KOPT-K1 (cell line): ENCODE measurements at regions not wholly inside any gene's neighbourhood (a gene's known extent, or its start where the extent isn't known, plus 50 kb on each side); places are given as distances from the start of the nearest gene placed in this dataset.
"Not testable (repeated sequence)": the region's sequence is repeated elsewhere in the genome, so short reads cannot be mapped to it uniquely, and the experiment has no call there.

Source experiments
- H3K27ac ChIP-seq: fragments of 200-600 bp; sonication (generic); 2 replicates; pipeline ENCODE4 v1.5.1; 2016; ENCODE audit warnings: antibody characterized with exemption, mild to moderate bottlenecking, low read depth, low read length; ENCODE audit not compliant: poor library complexity, severe bottlenecking
- H3K36me3 ChIP-seq: fragments of 200-600 bp; sonication (generic); 2 replicates; pipeline ENCODE4 v1.5.1; 2017; ENCODE audit warnings: antibody characterized with exemption, mild to moderate bottlenecking, low read length, moderate library complexity; ENCODE audit not compliant: insufficient read depth
- H3K9me3 ChIP-seq: fragments of 200-600 bp; sonication (generic); 2 replicates; pipeline ENCODE4 v1.5.1; 2017; ENCODE audit warnings: antibody characterized with exemption, low read length, mild to moderate bottlenecking; ENCODE audit not compliant: insufficient read depth, poor library complexity, severe bottlenecking

DNA sequence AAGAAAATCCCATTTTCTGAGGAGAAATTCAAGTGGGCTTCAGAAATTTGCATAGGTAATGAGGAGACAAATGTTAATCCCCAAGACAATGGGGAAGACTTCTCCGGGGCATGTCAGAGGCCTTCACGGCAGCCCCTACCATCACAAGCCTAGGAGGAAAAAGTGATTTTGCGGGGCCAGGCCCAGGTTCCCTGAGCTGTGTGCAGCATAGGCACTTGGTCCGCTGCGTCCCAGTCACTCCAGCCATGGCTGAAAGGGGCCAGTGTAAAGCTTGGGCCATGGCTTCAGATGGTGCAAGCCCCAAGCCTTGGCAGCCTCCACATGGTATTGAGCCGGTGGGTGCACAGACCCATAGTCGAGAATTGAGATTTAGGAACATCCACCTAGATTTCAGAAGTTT lies 570.7 kb downstream of the KCNA4 start:
- no peak overlapping the region for H3K27ac ChIP-seq
- H3K36me3 ChIP-seq, result no peaks in the 10 kb centered on the region
- H3K9me3 ChIP-seq, result no peaks in the 10 kb centered on the region

DNA sequence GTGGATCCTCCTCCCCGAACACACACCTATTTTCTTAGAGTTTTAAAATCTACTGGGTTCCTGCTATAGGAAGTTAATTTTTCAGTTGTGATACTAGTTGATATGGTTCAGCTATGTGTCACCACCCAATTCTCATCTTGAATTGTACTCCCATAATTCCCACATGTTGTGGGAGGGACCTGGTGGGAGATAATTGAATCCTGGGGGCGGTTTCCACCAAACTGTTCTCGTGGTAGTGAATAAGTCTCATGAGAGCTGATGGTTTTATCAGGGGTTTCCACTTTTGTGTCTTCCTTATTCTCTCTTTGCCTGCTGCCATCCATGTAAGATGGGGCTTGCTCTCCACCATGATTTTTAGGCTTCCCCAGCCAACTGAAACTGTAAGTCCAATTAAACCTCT lies 571.6 kb downstream of the KCNA4 start:
- not testable (repeated sequence) for H3K9me3 ChIP-seq, H3K27ac ChIP-seq, H3K36me3 ChIP-seq

DNA sequence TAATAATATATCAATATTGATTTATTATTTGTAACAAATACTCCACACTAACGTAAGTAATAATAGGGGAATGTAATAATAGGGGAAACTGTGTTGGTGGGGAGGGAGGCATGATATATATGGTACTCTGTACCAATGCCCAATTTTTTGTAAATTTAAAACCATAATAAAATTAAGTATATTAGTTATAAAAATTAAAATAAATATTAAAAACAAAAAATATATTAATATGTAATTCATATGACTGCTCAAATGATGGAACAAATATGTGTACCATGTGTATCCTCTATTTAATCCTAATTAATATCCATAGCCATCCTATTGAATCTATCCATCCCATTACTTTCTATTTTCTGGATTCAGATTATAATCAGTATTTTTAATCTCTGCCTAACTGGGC lies 578.0 kb downstream of the KCNA4 start:
- Histone ChIP-seq H3K36me3 (no peaks in the 10 kb centered on the region), H3K27ac (no peak overlapping the region), H3K9me3 (no peaks in the 10 kb centered on the region)

DNA sequence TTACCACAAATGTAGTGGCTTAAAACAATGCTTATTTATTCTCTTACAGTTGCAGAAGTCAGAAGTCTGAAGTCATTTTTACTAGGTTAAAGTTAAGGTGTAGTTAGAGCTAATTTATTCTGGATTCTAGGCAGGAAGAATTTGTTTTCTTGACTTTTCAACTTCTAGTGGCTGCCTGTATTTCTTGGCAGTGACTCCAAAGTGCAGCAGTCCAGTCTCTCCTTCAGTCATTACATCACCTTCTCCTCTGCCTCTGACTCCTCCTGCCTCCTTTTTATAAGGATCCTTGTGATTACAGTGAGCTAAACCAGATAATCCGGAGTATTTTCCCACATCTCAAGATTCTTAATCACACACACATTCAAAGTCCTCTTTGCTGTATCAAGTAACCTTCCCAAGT lies 581.4 kb downstream of the KCNA4 start:
- H3K27ac ChIP-seq, result no peak overlapping the region
- no peaks in the 10 kb centered on the region for H3K9me3 ChIP-seq
- H3K36me3 ChIP-seq, result no peaks in the 10 kb centered on the region

DNA sequence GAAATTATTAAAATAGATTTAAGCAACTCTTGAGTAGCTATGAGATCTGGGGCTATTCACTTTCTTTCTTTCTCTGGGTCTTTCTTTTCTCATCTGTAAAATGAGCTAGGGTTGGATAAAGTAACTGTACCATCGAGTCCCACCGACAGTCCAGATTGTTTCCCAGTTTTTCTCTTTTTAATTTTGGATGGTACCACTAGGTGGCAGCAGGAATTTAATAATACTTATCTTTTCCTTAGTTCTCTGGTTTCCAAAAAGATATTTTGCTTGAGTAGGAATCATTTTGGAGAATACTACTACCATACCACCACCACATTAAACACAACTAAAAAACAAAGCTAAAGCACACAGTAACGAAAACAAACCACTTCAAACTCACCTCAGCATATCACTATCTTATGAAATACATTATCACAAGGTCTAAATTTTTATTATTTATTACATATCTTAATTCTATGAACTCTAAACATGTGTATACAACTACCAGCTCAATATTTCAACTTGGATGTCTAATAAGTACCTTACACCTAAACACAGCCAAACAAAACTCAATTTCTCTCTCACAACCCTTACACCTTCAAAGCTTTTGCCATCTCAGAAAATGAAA lies 584.0 kb downstream of the KCNA4 start:
- no peaks in the 10 kb centered on the region for H3K36me3 ChIP-seq
- no peak overlapping the region for H3K27ac ChIP-seq
- no peaks in the 10 kb centered on the region for H3K9me3 ChIP-seq

DNA sequence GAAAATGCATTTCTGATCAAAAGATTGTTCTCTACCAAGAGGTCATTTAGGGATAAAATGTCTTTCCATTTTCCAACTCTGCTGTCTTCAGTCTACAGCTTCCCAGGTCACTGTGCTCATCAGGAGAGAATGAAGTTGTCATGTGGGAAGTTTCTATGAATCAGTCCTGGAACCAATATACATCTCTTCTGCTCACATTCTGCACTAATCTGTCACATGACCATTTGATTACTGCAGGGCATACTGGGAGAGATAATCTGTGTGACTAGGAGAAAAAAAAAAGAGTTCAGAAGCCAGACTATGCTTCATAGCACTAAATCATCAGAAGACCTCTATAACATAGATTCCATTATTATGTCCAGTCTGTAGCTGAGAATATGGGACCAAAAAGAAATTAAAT lies 611.5 kb downstream of the KCNA4 start:
- no peaks in the 10 kb centered on the region for H3K36me3 ChIP-seq
- no peaks in the 10 kb centered on the region for H3K9me3 ChIP-seq
- no peak overlapping the region for H3K27ac ChIP-seq

DNA sequence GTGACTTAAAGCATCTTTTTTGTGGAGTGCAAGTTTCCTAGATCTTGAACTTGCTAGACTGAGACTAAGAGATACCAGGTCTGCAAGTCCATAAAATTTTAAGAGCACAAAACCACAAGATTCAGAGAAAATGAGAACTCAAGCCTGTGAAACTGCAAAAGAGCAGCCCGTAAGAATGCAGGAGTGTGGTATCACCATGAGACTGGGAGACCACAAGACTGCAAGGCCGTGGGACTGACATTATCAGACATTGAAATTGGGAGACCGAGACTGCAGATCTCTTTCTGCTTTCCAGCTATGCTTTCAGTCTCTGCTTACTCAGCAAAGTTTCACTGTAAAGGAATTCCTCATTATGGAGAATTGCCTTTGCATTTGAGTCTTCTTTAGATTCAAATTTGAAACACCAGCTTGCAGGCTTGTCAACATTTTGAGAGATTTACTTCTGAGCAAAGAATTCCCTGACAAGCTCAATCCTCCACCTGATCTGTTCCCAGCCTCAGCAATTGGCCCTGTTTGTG lies 621.2 kb downstream of the KCNA4 start:
- H3K27ac ChIP-seq, result no peak overlapping the region
- no peaks in the 10 kb centered on the region for H3K9me3 ChIP-seq
- H3K36me3 ChIP-seq, result no peaks in the 10 kb centered on the region

DNA sequence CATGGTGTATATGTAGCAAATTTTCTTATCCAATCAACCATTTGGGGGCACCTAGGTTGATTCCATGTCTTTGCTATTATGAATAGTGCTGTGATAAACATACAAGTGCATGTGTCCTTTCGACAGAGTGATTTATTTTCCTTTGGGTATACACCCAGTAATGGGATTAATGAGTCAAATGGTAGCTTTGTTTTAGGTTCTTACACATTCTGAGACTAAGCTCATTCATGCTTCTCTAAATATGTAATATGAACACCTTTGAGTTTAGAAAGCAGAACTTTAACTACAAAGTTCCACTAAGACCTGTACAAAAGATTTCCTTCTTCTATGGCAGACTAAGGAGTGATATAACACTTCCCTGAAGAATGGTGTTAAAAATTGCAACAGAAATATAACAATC lies 627.0 kb downstream of the KCNA4 start:
- Histone ChIP-seq H3K27ac (no peak overlapping the region), H3K36me3 (no peaks in the 10 kb centered on the region), H3K9me3 (no peaks in the 10 kb centered on the region)

DNA sequence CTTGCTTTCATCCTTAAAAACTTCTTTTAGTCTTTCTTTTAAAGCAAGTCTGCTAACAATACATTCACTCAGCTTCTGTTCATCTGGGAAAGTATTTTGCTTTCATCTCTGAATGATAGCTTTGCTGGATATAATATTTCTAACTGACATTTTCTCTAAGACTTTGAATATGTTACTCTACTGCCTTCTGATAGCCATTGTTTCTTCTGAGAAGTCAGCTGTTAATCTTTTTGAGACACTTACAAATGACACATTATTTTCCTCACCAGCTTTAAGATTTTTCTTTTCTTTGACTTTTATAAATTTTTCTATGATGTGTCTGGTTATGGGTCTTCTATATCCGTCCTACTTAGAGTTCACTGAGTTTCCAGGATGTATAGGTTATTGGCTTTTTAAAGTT lies 643.1 kb downstream of the KCNA4 start:
- H3K9me3 ChIP-seq, result no peaks in the 10 kb centered on the region
- no peaks in the 10 kb centered on the region for H3K36me3 ChIP-seq
- no peak overlapping the region for H3K27ac ChIP-seq

DNA sequence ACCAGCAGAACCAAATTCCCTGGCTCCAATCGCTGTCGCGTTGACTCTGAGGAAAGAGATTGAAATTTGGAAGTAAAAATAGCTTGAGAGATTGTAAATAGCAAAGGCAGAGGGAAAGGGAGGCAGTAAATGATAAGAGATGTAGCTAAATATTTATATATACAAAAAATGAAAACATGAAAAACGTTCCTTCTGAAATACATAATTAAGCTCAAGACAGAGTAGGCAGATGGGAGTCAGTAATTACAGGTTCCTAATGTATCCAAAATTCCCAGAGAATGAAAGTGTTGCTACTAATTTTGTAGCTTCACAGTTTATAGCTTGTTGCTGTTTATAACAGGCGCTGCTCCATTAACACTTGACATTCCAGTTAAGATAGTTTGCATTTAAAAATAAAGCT lies 648.7 kb downstream of the KCNA4 start:
- Histone ChIP-seq H3K27ac (no peak overlapping the region), H3K9me3 (no peaks in the 10 kb centered on the region), H3K36me3 (no peaks in the 10 kb centered on the region)

DNA sequence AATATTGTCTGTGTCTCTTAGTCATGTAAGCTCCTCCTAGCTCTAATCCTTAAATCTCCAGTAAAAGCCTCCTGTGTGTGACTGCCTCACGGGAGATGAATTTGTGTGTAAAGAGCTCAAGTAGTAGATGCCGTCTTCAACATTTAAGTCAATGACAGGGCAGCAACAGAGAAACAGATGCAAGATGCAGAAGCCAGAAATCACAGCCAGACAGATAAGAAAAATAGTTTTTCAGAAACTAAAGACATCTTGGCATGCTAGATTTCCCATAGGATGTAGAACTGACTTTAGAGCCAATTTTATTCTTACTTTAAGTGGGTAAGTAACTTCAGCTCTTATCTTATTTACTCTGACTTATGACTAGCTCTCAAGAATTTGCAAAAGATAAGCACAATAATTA lies 652.8 kb downstream of the KCNA4 start:
- Histone ChIP-seq H3K36me3 (no peaks in the 10 kb centered on the region), H3K9me3 (no peaks in the 10 kb centered on the region), H3K27ac (no peak overlapping the region)

DNA sequence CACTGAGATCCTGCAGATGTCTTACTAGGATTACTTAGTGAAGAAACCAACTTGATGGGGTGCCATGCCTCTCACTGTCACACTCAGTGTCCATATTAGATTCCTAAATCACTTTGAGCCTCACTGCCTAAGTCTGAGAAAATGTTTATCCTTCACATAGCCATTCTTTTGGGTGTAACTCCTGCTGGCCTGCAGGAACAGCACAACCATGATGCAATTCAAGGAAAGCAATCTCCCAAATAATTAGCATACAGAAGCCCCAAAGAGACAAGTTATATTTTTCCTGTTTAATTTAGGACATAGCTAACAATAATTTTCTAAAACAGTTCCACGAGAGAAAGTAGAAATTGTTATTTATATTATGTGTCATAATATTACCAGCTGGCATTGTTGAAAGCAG lies 655.5 kb downstream of the KCNA4 start:
- H3K36me3 ChIP-seq, result no peaks in the 10 kb centered on the region
- H3K9me3 ChIP-seq, result no peaks in the 10 kb centered on the region
- H3K27ac ChIP-seq, result no peak overlapping the region

DNA sequence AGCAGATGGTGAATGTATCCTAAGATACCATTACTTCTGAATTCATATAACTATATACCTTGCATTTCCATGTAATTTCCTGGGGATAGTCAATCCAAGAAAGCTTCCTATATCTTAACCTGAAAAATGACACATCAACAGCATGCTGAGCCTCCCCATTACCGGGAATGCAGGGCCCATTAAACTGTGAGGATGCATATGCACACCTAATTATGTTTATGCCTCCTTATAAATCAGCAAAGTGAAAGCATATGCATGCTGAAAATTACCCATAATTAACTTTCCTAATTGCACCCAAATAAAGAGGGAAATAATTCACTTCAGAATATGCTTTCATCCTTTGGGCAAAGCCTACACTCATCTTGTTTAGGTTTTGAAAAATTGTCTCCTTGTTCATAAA lies 663.0 kb downstream of the KCNA4 start:
- H3K27ac ChIP-seq, result no peak overlapping the region

DNA sequence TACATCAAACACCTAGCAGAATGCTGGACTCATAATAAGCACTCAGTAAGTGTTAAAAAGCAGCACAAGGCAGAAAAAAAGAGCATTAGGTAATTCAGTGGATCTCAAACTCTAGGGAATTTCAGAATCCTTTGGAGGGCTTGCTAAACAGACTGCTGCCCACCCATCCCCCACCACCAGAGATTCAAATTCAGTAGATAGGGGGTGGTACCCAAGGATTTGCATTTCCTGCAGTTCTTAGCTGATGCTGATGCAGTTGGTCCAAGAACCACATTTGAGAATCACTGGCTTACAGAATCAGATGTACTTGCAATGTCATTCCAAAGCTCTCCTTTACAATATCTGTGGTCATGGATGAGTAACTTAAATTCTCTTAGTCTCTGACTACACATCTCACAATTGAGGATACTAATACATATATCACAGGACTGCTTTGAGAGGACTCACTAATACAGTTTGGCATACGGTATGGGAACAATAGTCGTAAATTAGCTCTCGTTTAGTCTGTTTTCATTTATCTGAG lies 664.5 kb downstream of the KCNA4 start:
- H3K27ac ChIP-seq, result no peak overlapping the region
- H3K9me3 ChIP-seq, result no peaks in the 10 kb centered on the region
- no peaks in the 10 kb centered on the region for H3K36me3 ChIP-seq

More for the DNA sequence above, 663.0 kb downstream of the KCNA4 start:
- Histone ChIP-seq H3K36me3 (no peaks in the 10 kb centered on the region), H3K9me3 (no peaks in the 10 kb centered on the region)

DNA sequence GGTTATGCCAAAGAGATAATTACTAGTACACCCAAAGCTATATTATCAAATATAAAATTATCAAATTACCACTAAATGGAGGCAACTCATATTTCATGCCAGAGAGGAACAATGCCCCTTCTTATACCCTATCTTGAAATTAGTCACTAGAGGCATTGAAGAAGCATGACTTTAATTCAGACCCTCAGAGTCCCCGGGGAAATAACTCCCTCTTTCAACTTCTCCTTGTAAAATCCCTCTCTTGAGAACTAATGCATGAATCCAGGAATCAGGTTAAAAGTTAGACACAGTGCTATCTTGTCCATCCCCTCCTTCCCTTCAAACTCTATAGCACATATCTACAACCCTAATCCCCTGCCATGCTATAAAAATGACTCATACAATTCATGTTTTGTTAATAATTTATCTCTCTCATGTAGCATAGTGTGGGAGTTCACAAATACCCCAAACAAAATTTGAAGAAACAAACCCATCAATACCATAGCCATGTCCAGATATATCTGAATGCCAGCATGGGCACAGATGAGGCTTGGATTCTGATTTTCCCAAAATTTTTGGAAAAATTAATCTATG lies 665.4 kb downstream of the KCNA4 start:
- Histone ChIP-seq H3K36me3 (no peaks in the 10 kb centered on the region), H3K9me3 (no peaks in the 10 kb centered on the region), H3K27ac (no peak overlapping the region)
